ENCODE measurements at regions not wholly inside any gene's neighbourhood (a gene's known extent, or its start where the extent isn't known, plus 50 kb on each side); places are given as distances from the start of the nearest gene placed in this dataset.

DNA sequence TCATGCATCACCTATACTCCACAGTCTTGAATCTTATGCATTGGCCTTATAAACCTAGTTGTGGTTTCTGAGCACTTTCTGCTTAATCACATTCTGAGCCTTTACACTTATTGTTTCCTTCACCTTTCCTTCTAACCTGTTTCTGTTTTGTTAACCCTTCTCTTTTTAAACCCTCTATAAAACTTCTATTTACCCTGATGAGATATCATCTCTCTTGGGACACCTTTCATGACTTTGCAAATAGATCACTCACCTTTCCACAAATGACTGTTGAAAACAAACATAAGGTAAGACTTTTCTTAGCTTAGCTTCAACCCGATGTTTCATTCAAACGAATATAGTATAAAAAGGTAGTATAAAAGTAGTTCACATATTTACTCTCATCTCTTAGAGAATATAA is 483.6 kb downstream of the FAM181B start:
- BruUV-seq (replicated peaks), result no TSS peak
- no peak for DNase-seq (ENCODE audit: low read depth, low spot score)

More for the DNA sequence above, 483.6 kb downstream of the FAM181B start:
- Histone ChIP-seq H3K9me3 (replicated peaks; ENCODE audit: control insufficient read depth, insufficient read depth, low read length) (peaks cover 2% of the 10 kb centered on the region), H3K79me2 (ENCODE audit: control insufficient read depth, insufficient read depth, low read length) (no peaks in the 10 kb centered on the region), H3K9me1 (replicated peaks; ENCODE audit: control insufficient read depth, extremely low read depth, insufficient read depth, low read length) (no peaks in the 10 kb centered on the region), H3K4me2 (ENCODE audit: insufficient read depth, low read length) (no peak overlapping the region), H3K9ac (replicated peaks; ENCODE audit: extremely low read depth, insufficient read depth, low read length) (no peak overlapping the region), H2AFZ (ENCODE audit: low read depth, low read length) (no peak overlapping the region), H3K27ac (ENCODE audit: insufficient read depth, low read depth, low read length) (no peak overlapping the region), H3K4me1 (ENCODE audit: control insufficient read depth, extremely low read depth, insufficient read depth, low read length) (no peaks in the 10 kb centered on the region), H3K27me3 (ENCODE audit: control insufficient read depth in 2 of 2, insufficient read depth in 2 of 2, low read length in 2 of 2) (no peaks in the 10 kb centered on the region), H4K20me1 (replicated peaks; ENCODE audit: control insufficient read depth, extremely low read depth, insufficient read depth, low read length) (no peaks in the 10 kb centered on the region), H3K36me3 (ENCODE audit: control insufficient read depth in 2 of 2, extremely low read depth in 1 of 2, insufficient read depth in 2 of 2, low read length in 2 of 2) (no peaks in the 10 kb centered on the region), H3K4me3 (replicated peaks in 1 of 3; ENCODE audit: insufficient read depth in 1 of 3, low read depth in 1 of 3, low read length in 3 of 3) (no peak overlapping the region)
- ChIA-PET CTCF (no interaction called here), POLR2A (no interaction called here)
- dilution Hi-C loops (cut with MboI; ENCODE audit: extremely low pct_ligation_motif_present, low sequenced_read_pairs) (no loop called here), intact Hi-C loops (cut with micrococcal nuclease) (no loop called here)
- no peak for TF ChIP-seq EZH2 (IDR thresholded peaks at IDR 0.05; ENCODE audit: borderline replicate concordance, low read depth, low read length, severe bottlenecking)
- no peak for TF ChIP-seq POLR2AphosphoS5 (IDR thresholded peaks at IDR 0.05; ENCODE audit: insufficient read depth, low read depth, low read length)
- TF ChIP-seq MYC (IDR thresholded peaks at IDR 0.05; ENCODE audit: low read depth, low read length), result no peak
- no peak for TF ChIP-seq GATA2 (IDR thresholded peaks at IDR 0.05; ENCODE audit: insufficient read depth, insufficient read length, low read depth, low read length)
- no peak for TF ChIP-seq FOS (IDR thresholded peaks at IDR 0.05; ENCODE audit: borderline replicate concordance, insufficient read depth, low read length)
- TF ChIP-seq, protein P1, sequence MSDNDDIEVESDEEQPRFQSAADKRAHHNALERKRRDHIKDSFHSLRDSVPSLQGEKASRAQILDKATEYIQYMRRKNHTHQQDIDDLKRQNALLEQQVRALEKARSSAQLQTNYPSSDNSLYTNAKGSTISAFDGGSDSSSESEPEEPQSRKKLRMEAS (IDR thresholded peaks at IDR 0.05; ENCODE audit: insufficient read depth, insufficient read length), result no peak
- TF ChIP-seq, protein P2, sequence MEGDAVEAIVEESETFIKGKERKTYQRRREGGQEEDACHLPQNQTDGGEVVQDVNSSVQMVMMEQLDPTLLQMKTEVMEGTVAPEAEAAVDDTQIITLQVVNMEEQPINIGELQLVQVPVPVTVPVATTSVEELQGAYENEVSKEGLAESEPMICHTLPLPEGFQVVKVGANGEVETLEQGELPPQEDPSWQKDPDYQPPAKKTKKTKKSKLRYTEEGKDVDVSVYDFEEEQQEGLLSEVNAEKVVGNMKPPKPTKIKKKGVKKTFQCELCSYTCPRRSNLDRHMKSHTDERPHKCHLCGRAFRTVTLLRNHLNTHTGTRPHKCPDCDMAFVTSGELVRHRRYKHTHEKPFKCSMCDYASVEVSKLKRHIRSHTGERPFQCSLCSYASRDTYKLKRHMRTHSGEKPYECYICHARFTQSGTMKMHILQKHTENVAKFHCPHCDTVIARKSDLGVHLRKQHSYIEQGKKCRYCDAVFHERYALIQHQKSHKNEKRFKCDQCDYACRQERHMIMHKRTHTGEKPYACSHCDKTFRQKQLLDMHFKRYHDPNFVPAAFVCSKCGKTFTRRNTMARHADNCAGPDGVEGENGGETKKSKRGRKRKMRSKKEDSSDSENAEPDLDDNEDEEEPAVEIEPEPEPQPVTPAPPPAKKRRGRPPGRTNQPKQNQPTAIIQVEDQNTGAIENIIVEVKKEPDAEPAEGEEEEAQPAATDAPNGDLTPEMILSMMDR (IDR thresholded peaks at IDR 0.05; ENCODE audit: extremely low read depth in 1 of 2, insufficient read depth in 1 of 2, low read depth in 1 of 2, low read length in 2 of 2), result no peak
- no peak for TF ChIP-seq JUN (IDR thresholded peaks at IDR 0.05; ENCODE audit: borderline replicate concordance, insufficient read depth, insufficient read length, low read depth)
- no peak for TF ChIP-seq POLR2A (IDR thresholded peaks at IDR 0.05; ENCODE audit: low read depth, low read length)
- FAIRE-seq, result no peak
